Stimulated activated naive CD8-positive, alpha-beta T cell treated with anti-CD3 and anti-CD28 coated beads, Interleukin-15, Interleukin-2, amounts not matched to agents 100 ng/mL and 50 ng/mL, for 24 hours (primary cell): ENCODE measurements at regions not wholly inside any gene's neighbourhood (a gene's known extent, or its start where the extent isn't known, plus 50 kb on each side); places are given as distances from the start of the nearest gene placed in this dataset.

ENCODE experiments used
- H3K27ac Mint-ChIP-seq: one replicate; pipeline ENCODE4 v1.8.0; 2021; ENCODE audit warnings: mild to moderate bottlenecking, mixed read lengths
- H3K27me3 Mint-ChIP-seq: one replicate; pipeline ENCODE4 v1.8.0; 2021; ENCODE audit warnings: mixed read lengths
- H3K36me3 Mint-ChIP-seq: one replicate; pipeline ENCODE4 v1.8.0; 2021; ENCODE audit warnings: low read depth, mixed read lengths
- H3K4me1 Mint-ChIP-seq: one replicate; pipeline ENCODE4 v1.8.0; 2021; ENCODE audit warnings: low read depth, mixed read lengths
- H3K4me3 Mint-ChIP-seq: one replicate; pipeline ENCODE4 v1.8.0; 2021; ENCODE audit warnings: mild to moderate bottlenecking, mixed read lengths
- H3K9me3 Mint-ChIP-seq: one replicate; pipeline ENCODE4 v1.8.0; 2021; ENCODE audit warnings: mixed read lengths

DNA sequence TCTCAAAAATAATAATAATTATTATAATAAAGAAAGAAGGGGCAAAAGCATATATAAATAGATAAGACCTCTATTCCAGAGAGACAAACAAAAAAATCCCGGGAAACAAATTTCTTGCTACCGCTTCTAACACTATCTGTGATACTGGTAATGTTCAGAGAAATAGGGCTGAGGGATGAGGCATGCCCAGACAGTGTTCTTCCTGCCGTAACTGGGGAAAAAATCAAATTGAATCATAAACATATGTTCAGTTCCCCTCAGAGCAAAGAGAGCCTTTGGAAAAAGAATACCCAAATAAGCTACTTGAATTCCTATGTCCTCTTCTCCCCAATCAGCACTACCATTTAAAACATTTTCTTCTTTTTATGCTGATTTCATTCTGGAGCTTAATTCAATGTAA is 688.0 kb downstream of the KCNJ2 start:
- peaks cover 9% of the 10 kb centered on the region for H3K9me3 Mint-ChIP-seq
- H3K4me1 Mint-ChIP-seq = no peaks in the 10 kb centered on the region

DNA sequence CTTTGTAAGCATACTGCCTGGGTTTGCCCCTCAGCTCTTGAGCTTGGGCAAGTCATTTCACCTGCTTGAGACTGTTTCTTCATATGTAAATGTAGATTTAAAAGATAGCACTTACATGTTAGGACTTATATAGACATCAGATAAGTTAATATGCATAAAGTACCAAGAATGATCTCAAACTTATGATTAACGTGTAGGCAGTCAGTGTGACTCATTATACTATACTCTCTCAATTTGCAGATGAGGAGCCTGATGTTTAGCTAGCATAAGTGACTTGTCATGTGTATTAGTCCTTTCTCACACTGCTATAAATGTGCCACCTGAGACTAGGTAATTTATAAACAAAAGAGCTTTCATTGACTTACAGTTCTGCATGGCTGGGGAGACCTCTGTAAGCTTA is 690.5 kb downstream of the KCNJ2 start:
- Mint-ChIP-seq H3K27ac (no peak overlapping the region), H3K9me3 (peaks cover 13% of the 10 kb centered on the region), H3K4me1 (no peaks in the 10 kb centered on the region), H3K4me3 (no peak overlapping the region), H3K36me3 (no peaks in the 10 kb centered on the region), H3K27me3 (no peaks in the 10 kb centered on the region)

More for the DNA sequence above, 688.0 kb downstream of the KCNJ2 start:
- no peak overlapping the region for H3K27ac Mint-ChIP-seq
- no peaks in the 10 kb centered on the region for H3K27me3 Mint-ChIP-seq
- no peak overlapping the region for H3K4me3 Mint-ChIP-seq
- H3K36me3 Mint-ChIP-seq = no peaks in the 10 kb centered on the region

DNA sequence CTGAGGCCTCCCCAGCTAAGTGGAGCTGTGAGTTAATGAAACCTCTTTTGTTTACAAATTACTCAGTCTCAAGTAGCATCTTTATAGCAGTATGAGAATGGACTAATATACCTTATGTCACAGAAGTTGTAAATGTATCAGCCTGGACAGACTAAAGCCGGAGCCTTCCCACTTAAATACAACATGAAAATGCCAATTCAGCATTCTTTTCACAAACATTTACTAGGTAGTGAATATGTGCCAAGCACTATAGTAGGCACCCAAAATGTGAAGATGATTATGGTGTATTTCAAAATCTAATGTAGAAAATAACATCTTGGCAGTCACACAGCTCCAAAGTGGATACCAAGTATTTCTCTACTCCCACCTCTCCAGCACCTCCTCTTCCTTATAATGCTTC is 693.0 kb downstream of the KCNJ2 start:
- no peak overlapping the region for H3K4me3 Mint-ChIP-seq
- no peaks in the 10 kb centered on the region for H3K4me1 Mint-ChIP-seq
- peaks cover 8% of the 10 kb centered on the region for H3K9me3 Mint-ChIP-seq
- no peaks in the 10 kb centered on the region for H3K36me3 Mint-ChIP-seq
- no peaks in the 10 kb centered on the region for H3K27me3 Mint-ChIP-seq
- H3K27ac Mint-ChIP-seq = no peak overlapping the region

DNA sequence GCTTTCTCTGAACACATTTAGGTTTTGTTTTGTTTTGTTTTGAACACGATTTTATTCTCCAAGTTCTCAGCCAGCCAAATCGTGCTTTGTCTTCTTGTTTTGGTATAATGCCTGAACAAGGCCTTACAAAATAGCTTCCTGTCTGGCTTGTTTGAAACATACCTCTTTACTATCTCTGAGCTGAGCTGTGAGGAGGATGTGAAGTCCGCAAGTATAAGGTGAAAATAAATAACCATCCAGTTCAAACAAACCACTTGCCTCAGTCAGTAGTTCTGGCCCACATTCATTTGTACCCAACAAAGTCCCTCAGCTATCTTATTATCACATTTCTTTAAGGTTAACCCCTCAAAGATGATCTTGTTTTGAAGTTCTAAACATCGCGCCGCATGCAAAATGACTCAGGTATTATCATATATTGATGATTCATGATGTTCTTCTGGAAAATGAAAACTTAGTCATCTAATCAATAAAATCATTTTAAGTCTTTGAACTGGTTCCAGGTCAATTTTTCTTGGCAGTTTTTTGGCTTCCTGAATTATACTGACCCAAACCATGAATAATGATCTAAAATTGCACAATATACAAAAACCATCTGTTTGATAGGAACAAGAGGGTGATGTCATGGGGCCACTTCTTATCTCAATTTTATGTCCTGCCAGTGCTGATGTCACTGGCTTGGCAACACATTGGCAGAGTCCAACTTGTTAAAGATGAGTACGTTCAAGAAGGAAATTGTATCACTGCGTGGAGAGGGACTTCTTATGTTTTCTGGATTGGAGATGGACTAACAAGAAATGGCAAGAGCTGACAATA is 694.3 kb downstream of the KCNJ2 start:
- Mint-ChIP-seq H3K4me1 (no peaks in the 10 kb centered on the region), H3K9me3 (peaks cover 12% of the 10 kb centered on the region), H3K36me3 (no peaks in the 10 kb centered on the region), H3K27ac (no peak overlapping the region), H3K27me3 (no peaks in the 10 kb centered on the region), H3K4me3 (no peak overlapping the region)

DNA sequence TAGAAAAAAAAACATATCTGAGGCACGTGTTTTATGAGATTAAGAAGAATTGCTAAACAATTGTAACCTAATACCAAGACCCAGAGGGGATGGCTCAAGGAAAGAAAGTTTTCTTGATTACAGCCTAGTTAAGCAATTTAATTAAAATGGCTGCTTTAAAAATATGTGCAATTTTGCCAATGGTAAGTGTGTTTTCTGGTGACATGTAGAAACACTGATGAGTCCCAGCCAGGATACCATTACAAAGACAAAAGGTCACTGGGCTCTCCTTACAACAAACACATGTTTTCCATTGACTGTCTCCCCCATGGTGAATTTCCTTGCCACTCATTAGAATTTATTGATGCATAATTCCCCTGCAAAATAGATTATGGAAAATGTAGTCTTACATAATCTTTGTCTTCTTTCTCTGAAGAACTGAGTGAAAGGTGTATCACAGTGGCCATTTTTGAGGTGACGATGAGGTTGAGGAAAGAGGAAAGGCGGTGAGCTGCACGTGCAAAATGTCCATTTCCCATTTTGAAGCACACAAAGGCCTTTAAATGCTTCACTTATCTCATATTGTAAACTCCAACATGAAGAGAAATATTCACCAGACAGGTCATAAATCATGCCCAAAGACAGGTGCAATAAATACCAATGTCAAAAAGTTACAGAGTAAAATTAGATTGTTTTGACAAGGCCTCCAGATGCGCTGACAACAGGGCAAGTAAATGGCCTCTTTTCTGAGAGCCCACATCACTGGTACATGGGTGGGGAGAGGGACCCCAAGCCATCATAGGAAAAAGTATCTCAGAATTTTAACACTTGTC is 696.9 kb downstream of the KCNJ2 start:
- H3K9me3 Mint-ChIP-seq = peaks cover 7% of the 10 kb centered on the region
- H3K4me1 Mint-ChIP-seq = no peaks in the 10 kb centered on the region
- no peak overlapping the region for H3K4me3 Mint-ChIP-seq
- H3K27me3 Mint-ChIP-seq = no peaks in the 10 kb centered on the region
- no peak overlapping the region for H3K27ac Mint-ChIP-seq
- H3K36me3 Mint-ChIP-seq = no peaks in the 10 kb centered on the region

DNA sequence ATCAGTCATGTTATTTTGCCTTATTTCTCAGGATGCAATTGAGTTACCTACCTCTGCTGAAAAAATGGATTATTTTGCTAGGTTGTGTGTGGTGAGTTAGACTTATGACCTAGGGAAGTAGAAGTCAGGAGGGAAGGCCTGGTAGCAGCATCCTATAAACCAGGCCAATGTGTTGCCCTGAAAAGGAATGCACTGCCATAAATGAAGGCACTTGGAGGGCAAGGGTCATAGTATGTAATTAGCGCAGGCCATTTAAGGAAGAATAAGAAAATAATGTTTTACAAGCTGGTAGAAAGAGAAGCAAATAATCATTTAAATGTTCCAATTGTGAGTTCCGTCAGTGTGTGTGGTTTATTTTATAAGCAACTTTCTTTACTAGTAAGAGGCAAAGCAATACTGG is 698.8 kb downstream of the KCNJ2 start:
- Mint-ChIP-seq H3K4me1 (no peaks in the 10 kb centered on the region), H3K9me3 (peaks cover 7% of the 10 kb centered on the region), H3K27me3 (no peaks in the 10 kb centered on the region), H3K27ac (no peak overlapping the region), H3K4me3 (no peak overlapping the region), H3K36me3 (no peaks in the 10 kb centered on the region)

DNA sequence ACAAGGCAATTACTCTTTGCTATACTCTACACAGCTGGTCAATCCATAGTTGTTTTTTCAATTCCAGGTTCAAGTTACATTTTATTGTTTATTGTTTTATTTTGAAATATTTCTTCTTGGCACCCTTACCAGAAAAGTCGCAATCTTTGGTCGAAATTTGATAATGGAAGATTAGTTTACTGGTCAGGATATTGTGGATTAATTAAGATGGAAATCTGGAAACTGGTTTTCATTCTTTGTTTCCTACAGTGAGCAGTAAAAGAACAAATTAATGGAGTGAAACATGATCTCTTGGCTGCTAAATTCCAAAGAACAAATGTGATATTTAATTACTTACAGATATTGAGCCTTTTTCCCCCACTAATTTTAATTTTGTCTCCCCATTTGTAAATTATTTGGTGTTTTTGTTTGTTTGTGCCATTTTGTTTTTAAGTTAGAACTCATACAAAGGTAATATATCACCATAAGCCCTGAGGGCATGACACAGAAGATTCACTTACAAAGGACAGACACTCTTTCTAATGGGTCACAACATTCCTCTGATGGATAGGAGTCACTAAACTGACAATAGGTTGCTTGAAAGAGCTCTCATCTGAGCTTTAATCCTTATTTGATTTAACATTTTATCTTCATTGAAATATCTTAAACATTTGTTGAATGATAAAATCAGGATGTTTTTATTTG is 700.2 kb downstream of the KCNJ2 start:
- Mint-ChIP-seq H3K27me3 (no peaks in the 10 kb centered on the region), H3K4me1 (no peaks in the 10 kb centered on the region), H3K36me3 (no peaks in the 10 kb centered on the region), H3K4me3 (no peak overlapping the region), H3K9me3 (peaks cover 3% of the 10 kb centered on the region), H3K27ac (no peak overlapping the region)

DNA sequence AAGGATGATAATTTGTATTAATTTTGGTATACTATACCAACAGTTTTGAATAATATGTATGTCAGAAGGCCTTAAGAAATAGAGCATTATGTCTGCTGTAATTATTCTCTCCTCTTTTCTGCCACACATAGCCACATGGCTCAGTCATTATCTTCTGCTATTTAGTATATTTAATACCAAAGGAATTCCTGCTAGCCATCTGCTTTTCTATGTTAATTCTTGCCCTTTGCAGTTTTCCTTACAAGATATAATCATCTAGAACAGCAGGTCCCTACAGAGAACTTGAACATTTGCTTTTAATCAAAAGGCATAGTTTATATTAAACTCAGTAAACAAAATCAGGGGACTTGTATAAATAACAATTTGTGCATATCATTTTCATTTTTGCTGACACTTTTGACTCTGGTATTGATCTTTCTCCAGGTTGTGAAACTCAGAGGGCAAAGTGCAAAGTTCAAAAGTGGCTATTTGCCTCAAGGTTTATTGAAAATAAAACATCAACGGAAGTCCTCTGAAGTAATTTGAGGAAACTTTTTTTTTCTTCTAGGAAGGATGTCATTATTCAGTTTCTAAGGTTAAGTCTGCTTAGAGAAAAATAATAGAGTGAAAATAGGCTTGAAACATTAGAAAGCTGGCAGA is 702.0 kb downstream of the KCNJ2 start:
- H3K4me3 Mint-ChIP-seq = no peak overlapping the region
- H3K27ac Mint-ChIP-seq = no peak overlapping the region
- no peaks in the 10 kb centered on the region for H3K4me1 Mint-ChIP-seq
- peaks cover 4% of the 10 kb centered on the region for H3K9me3 Mint-ChIP-seq
- no peaks in the 10 kb centered on the region for H3K27me3 Mint-ChIP-seq
- no peaks in the 10 kb centered on the region for H3K36me3 Mint-ChIP-seq

DNA sequence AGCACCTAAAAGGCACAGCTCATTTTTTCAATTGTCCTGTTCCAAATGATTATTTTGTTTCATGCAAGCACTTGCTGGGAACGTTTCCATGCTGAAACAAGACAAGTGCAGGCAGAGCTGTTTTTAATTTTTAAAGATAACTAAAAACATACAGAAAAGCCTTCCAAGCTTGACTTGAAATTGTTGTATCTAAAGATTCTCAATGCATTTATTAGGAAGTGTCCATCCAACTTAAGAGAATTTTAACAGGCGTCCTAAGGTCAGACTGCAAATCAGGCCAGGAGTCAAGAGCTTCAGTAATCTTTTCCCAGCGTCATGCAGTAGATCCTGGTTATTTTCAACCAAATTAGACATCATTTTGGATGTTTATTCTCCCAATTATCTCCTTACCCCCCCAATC is 702.8 kb downstream of the KCNJ2 start:
- Mint-ChIP-seq H3K4me1 (no peaks in the 10 kb centered on the region), H3K4me3 (no peak overlapping the region), H3K27me3 (no peaks in the 10 kb centered on the region), H3K9me3 (peaks cover 7% of the 10 kb centered on the region), H3K36me3 (no peaks in the 10 kb centered on the region), H3K27ac (no peak overlapping the region)

DNA sequence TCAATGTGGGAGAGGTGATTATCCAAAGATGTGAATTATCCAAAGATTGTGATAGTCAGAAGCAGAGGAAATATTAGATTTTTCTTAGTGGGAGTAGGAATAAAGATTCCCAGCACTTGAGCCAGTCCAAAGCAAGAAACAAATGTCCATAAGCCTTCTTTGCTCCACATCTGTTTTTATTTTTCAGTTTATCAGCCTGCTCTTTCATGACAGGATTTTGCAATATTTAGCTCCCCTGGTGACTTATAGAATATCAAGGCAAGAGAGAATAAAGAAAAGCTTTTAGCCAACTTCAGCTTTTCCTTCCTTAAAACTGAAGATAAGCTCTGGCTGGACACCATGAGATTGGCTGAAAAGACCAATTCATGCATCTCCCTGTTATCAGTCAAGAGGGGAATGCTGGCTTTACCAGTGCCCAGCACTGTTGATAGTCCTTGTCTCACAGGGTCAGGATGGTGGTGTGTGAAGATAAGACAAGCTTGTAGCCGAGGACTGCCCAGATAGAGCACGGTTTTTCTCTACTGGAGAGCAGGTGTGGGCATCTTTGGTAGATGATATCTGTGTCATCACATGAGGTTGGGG is 706.5 kb downstream of the KCNJ2 start:
- H3K27ac Mint-ChIP-seq = no peak overlapping the region
- H3K27me3 Mint-ChIP-seq = no peaks in the 10 kb centered on the region
- no peaks in the 10 kb centered on the region for H3K36me3 Mint-ChIP-seq
- H3K9me3 Mint-ChIP-seq = peaks cover 4% of the 10 kb centered on the region
- H3K4me1 Mint-ChIP-seq = no peaks in the 10 kb centered on the region
- no peak overlapping the region for H3K4me3 Mint-ChIP-seq

DNA sequence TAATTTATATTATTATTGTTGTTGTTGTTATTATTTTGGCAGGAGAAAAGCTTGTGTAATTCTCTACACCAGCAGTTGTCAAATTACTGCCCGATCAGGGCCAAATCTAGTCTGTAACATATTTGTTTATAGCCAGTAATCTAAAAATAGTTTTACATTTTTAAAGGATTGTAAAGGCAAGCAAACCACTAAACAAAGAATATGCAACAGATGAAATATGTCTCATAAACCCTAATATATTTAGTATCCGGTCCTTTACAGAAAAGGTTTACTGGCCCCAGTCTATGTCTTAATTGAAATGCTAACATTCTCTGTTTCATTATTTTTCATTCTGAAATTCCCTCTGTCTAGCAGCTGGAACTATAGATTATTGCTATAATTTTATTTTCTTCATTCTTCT is 709.5 kb downstream of the KCNJ2 start:
- H3K4me1 Mint-ChIP-seq = no peaks in the 10 kb centered on the region
- H3K9me3 Mint-ChIP-seq = peaks cover 14% of the 10 kb centered on the region
- H3K27me3 Mint-ChIP-seq = no peaks in the 10 kb centered on the region
- H3K27ac Mint-ChIP-seq = no peak overlapping the region
- no peak overlapping the region for H3K4me3 Mint-ChIP-seq
- H3K36me3 Mint-ChIP-seq = no peaks in the 10 kb centered on the region

DNA sequence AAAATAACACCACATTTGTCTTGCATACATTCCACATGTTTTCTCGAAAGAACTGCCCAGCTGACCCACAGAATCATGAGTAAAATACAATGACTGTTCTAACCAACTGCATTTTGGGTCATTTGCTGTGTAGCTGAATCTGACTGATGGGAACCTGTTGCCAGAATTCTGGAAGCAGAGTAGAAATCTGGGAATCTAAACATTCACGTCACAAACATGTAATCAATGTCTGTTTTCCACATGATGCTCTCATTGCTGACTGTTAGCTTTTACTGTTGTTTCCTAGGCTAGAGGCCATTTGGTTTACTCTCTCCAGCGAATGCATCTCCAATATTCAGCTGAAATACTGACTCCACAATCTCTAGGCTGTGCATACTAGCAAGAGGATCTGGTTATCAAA is 710.1 kb downstream of the KCNJ2 start:
- Mint-ChIP-seq H3K27ac (no peak overlapping the region), H3K4me1 (no peaks in the 10 kb centered on the region), H3K4me3 (no peak overlapping the region), H3K27me3 (no peaks in the 10 kb centered on the region), H3K36me3 (no peaks in the 10 kb centered on the region), H3K9me3 (peaks cover 14% of the 10 kb centered on the region)

DNA sequence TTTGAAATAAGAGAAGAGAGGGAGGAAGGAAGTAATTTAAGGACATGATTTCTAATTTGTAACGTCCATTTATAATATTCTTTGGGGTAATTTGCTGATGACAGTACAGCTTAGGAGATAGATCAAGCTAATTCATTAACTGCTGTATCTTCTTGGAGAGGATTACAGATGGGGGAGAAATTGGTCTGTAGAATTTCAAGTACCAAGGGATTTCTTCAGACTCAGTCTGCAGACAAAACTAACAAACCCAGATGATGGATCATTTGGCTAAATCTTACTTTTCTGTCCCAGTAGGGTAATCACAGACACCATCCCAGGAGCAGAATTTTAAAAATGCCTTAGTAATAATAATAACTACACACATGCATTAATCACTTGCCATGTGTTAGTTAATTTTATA is 711.8 kb downstream of the KCNJ2 start:
- Mint-ChIP-seq H3K4me3 (no peak overlapping the region), H3K36me3 (no peaks in the 10 kb centered on the region), H3K27ac (no peak overlapping the region), H3K27me3 (no peaks in the 10 kb centered on the region), H3K4me1 (no peaks in the 10 kb centered on the region), H3K9me3 (peaks cover 14% of the 10 kb centered on the region)

DNA sequence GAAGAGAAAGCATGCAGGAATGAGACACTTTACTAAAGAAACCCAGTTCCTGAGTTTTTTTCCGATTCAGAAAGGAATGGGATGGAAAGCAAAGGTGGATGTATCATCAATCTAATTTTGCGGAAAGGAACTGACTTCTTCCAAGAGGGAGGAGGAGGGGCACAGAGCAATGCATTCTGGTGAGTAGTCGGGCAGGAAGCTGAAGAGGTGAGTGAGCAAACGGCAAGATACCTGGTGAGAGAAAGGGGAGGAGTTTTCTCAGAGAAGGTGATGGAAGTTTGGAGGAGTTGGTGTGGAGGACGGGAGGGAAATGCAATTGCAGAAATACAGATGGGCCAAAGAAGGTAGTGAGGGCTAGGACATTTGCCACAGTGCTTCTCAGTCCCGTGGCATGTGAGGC is 713.2 kb downstream of the KCNJ2 start:
- Mint-ChIP-seq H3K27me3 (no peaks in the 10 kb centered on the region), H3K36me3 (no peaks in the 10 kb centered on the region), H3K9me3 (peaks cover 10% of the 10 kb centered on the region), H3K4me1 (no peaks in the 10 kb centered on the region), H3K4me3 (no peak overlapping the region), H3K27ac (no peak overlapping the region)
